H9 (cell line): ENCODE measurements at regions not wholly inside any gene's neighbourhood (a gene's known extent, or its start where the extent isn't known, plus 50 kb on each side); places are given as distances from the start of the nearest gene placed in this dataset.
"Not testable (repeated sequence)": the region's sequence is repeated elsewhere in the genome, so short reads cannot be mapped to it uniquely, and the experiment has no call there.

Experiments used
- DNase-seq: peaks from one replicate; pipeline ENCODE4 v3.0.0-alpha.2; 2017
- H2AFZ ChIP-seq: one replicate; pipeline ENCODE4 v1.6.1; 2013; ENCODE audit warnings: mild to moderate bottlenecking, low read length, control low read depth, moderate library complexity
- H2AK5ac ChIP-seq: 2 replicates; pipeline ENCODE4 v1.6.1; 2013; ENCODE audit warnings: low read length, control low read depth, mixed read lengths; ENCODE audit not compliant: insufficient read length
- H2BK120ac ChIP-seq: one replicate; pipeline ENCODE4 v1.6.1; 2013; ENCODE audit warnings: low read depth, mild to moderate bottlenecking, low read length, control low read depth, inconsistent platforms; ENCODE audit not compliant: poor library complexity, severe bottlenecking
- H2BK12ac ChIP-seq: 2 replicates; pipeline ENCODE4 v1.6.1; 2013; ENCODE audit warnings: low read length, control low read depth, mixed read lengths, low read depth; ENCODE audit not compliant: insufficient read length
- H2BK15ac ChIP-seq: 2 replicates; pipeline ENCODE4 v1.6.1; 2013; ENCODE audit warnings: low read depth, low read length, control low read depth
- H2BK20ac ChIP-seq: one replicate; pipeline ENCODE4 v1.6.1; 2013; ENCODE audit warnings: low read depth, mild to moderate bottlenecking, low read length, control low read depth, inconsistent platforms; ENCODE audit not compliant: poor library complexity, severe bottlenecking
- H2BK5ac ChIP-seq: 2 replicates; pipeline ENCODE4 v1.6.1; 2013; ENCODE audit warnings: low read length, control low read depth, mixed read lengths; ENCODE audit not compliant: insufficient read length
- H3K14ac ChIP-seq: 2 replicates; pipeline ENCODE4 v1.6.1; 2013; ENCODE audit warnings: low read length, control low read depth; ENCODE audit not compliant: insufficient read depth
- H3K18ac ChIP-seq: 2 replicates; pipeline ENCODE4 v1.6.1; 2013; ENCODE audit warnings: low read depth, mild to moderate bottlenecking, mixed read lengths, low read length, control low read depth; ENCODE audit not compliant: insufficient read length
- H3K23ac ChIP-seq: 2 replicates; pipeline ENCODE4 v1.6.1; 2013; ENCODE audit warnings: low read length, control low read depth, mixed read lengths, low read depth; ENCODE audit not compliant: insufficient read length
- H3K23me2 ChIP-seq: 2 replicates; pipeline ENCODE4 v1.6.1; 2013; ENCODE audit warnings: low read depth, mild to moderate bottlenecking, mixed read lengths, low read length, control low read depth; ENCODE audit not compliant: insufficient read length, poor library complexity, severe bottlenecking
- H3K27ac ChIP-seq: 2 replicates; pipeline ENCODE4 v1.5.1; 2013; ENCODE audit warnings: low read length, control low read depth, mixed read lengths, low read depth; ENCODE audit not compliant: insufficient read length
- H3K27me3 ChIP-seq: 2 replicates; pipeline ENCODE4 v1.6.1; 2013; ENCODE audit warnings: low read length, control low read depth, inconsistent platforms; ENCODE audit not compliant: insufficient read depth
- H3K4ac ChIP-seq: 2 replicates; pipeline ENCODE4 v1.6.1; 2013; ENCODE audit warnings: low read depth, mild to moderate bottlenecking, control low read depth, inconsistent platforms, low read length, moderate library complexity
- H3K4me1 ChIP-seq: 2 replicates; pipeline ENCODE4 v1.6.1; 2013; ENCODE audit warnings: low read length, control low read depth, inconsistent platforms; ENCODE audit not compliant: insufficient read depth
- H3K4me2 ChIP-seq: 2 replicates; pipeline ENCODE4 v1.6.1; 2013; ENCODE audit warnings: low read length, control low read depth, mixed read lengths; ENCODE audit not compliant: insufficient read length, insufficient read depth
- H3K56ac ChIP-seq: 2 replicates; pipeline ENCODE4 v1.6.1; 2013; ENCODE audit warnings: low read depth, mild to moderate bottlenecking, mixed read lengths, low read length, control low read depth; ENCODE audit not compliant: insufficient read length
- H3K79me1 ChIP-seq: 2 replicates; pipeline ENCODE4 v1.6.1; 2013; ENCODE audit warnings: low read depth, mild to moderate bottlenecking, moderate library complexity, low read length, control low read depth, inconsistent platforms; ENCODE audit not compliant: insufficient read depth, poor library complexity, severe bottlenecking
- H3K79me2 ChIP-seq: 2 replicates; pipeline ENCODE4 v1.6.1; 2013; ENCODE audit warnings: low read length, control low read depth, inconsistent platforms; ENCODE audit not compliant: insufficient read depth
- H3K9ac ChIP-seq: 2 replicates; pipeline ENCODE4 v1.6.1; 2013; ENCODE audit warnings: low read length, control low read depth, mixed read lengths; ENCODE audit not compliant: insufficient read length; ENCODE audit errors: extremely low read depth
- H3K9me3 ChIP-seq: one replicate; pipeline ENCODE4 v1.6.1; 2013; ENCODE audit warnings: low read depth, low read length, inconsistent platforms; ENCODE audit not compliant: control insufficient read depth
- H3T11ph ChIP-seq: one replicate; pipeline ENCODE4 v1.6.1; 2013; ENCODE audit warnings: mild to moderate bottlenecking, low read length, control low read depth, inconsistent platforms
- H4K20me1 ChIP-seq: one replicate; pipeline ENCODE4 v1.6.1; 2013; ENCODE audit not compliant: control insufficient read depth, insufficient read length, insufficient read depth
- H4K5ac ChIP-seq: 2 replicates; pipeline ENCODE4 v1.6.1; 2013; ENCODE audit warnings: low read depth, mild to moderate bottlenecking, mixed read lengths, low read length, control low read depth; ENCODE audit not compliant: insufficient read length
- H4K8ac ChIP-seq: replicated peaks from 2 replicates; pipeline ENCODE4 v1.6.1; 2013; ENCODE audit warnings: low read length, control low read depth, mixed read lengths, low read depth; ENCODE audit not compliant: insufficient read length
- H4K91ac ChIP-seq: 2 replicates; pipeline ENCODE4 v1.6.1; 2013; ENCODE audit warnings: low read depth, mild to moderate bottlenecking, moderate library complexity, mixed read lengths, low read length, control low read depth; ENCODE audit not compliant: insufficient read length
- H3K27ac Mint-ChIP-seq, 3 experiments: 2 replicates in 2 of 3; 3 replicates in 1 of 3; pipeline ENCODE4 v1.8.0; 2020 to 2021; ENCODE audit warnings: mixed read lengths in 3 of 3, mild to moderate bottlenecking in 1 of 3, moderate library complexity in 1 of 3
- H3K27me3 Mint-ChIP-seq: 2 replicates; pipeline ENCODE4 v1.8.0; 2021; ENCODE audit warnings: low read depth, mild to moderate bottlenecking, moderate library complexity, mixed read lengths
- H3K36me3 Mint-ChIP-seq, 3 experiments: 2 replicates in 2 of 3; 3 replicates in 1 of 3; pipeline ENCODE4 v1.8.0; 2020 to 2021; ENCODE audit warnings: low read depth in 3 of 3, mixed read lengths in 3 of 3; ENCODE audit not compliant: insufficient read depth in 1 of 3
- H3K4me1 Mint-ChIP-seq, 2 experiments: 2 replicates each; pipeline ENCODE4 v1.8.0; 2020; ENCODE audit warnings: mixed read lengths in 2 of 2
- H3K4me3 Mint-ChIP-seq, 2 experiments: 2 replicates in 1 of 2; 3 replicates in 1 of 2; pipeline ENCODE4 v1.8.0; 2020 to 2021; ENCODE audit warnings: mild to moderate bottlenecking in 2 of 2, mixed read lengths in 2 of 2, moderate library complexity in 1 of 2
- H3K9me3 Mint-ChIP-seq, 2 experiments: 2 replicates in 1 of 2; 3 replicates in 1 of 2; pipeline ENCODE4 v1.8.0; 2020; ENCODE audit warnings: mild to moderate bottlenecking in 2 of 2, mixed read lengths in 2 of 2, moderate library complexity in 1 of 2
- WGBS: extraction: QIAGEN DNeasy Blood & Tissue Kit; methylation state at CpG from one replicate; pipeline ENCODE4 v1.1.7; 2013; ENCODE audit warnings: missing lambda C conversion rate, low lambda C conversion rate, mixed read lengths; ENCODE audit not compliant: insufficient read length; ENCODE audit errors: extremely low coverage; 5-methylcytosine and 5-hydroxymethylcytosine counted together

GRCh38 chr22:11060797-11061196 lies 4467.2 kb upstream of the OR11H1 start:
- H3K27ac Mint-ChIP-seq, H4K91ac ChIP-seq, H3K4me3 Mint-ChIP-seq, H2AK5ac ChIP-seq, H3K9ac ChIP-seq, H2BK5ac ChIP-seq, H3K4ac ChIP-seq, H3K27ac ChIP-seq, H3K23me2 ChIP-seq, H3K27me3 ChIP-seq, DNase-seq, H3K79me2 ChIP-seq, H3K4me2 ChIP-seq, H3K18ac ChIP-seq, H4K5ac ChIP-seq, H2AFZ ChIP-seq, H3K56ac ChIP-seq, H2BK120ac ChIP-seq, H3K23ac ChIP-seq, H3K4me1 ChIP-seq, H3K14ac ChIP-seq, H4K20me1 ChIP-seq, H3T11ph ChIP-seq, H4K8ac ChIP-seq, H3K4me1 Mint-ChIP-seq, H2BK15ac ChIP-seq, H2BK20ac ChIP-seq, H3K79me1 ChIP-seq, H2BK12ac ChIP-seq: not testable (repeated sequence)
- H3K27me3 Mint-ChIP-seq = peaks cover 12% of the 10 kb centered on the region
- peaks cover 62% of the 10 kb centered on the region for H3K9me3 ChIP-seq
- no CpG with 5 or more reads among the region's 2 CpGs for WGBS
- H3K36me3 Mint-ChIP-seq = peaks cover 16 to 51% (median 41%) of the 10 kb centered on the region in 3 experiments
- H3K9me3 Mint-ChIP-seq = peaks cover 86 to 87% of the 10 kb centered on the region in 2 experiments

GRCh38 chr22:11062534-11062933 lies 4465.5 kb upstream of the OR11H1 start:
- Mint-ChIP-seq H3K9me3 (peaks cover 86 to 87% of the 10 kb centered on the region in 2 experiments), H3K36me3 (peaks cover 25 to 55% (median 44%) of the 10 kb centered on the region in 3 experiments)
- H3K23me2 ChIP-seq, H3K4me1 Mint-ChIP-seq, H3K18ac ChIP-seq, H3K56ac ChIP-seq, H3T11ph ChIP-seq, H3K79me2 ChIP-seq, H3K4me3 Mint-ChIP-seq, H4K8ac ChIP-seq, H2BK5ac ChIP-seq, H4K20me1 ChIP-seq, H3K23ac ChIP-seq, H3K4ac ChIP-seq, H3K4me1 ChIP-seq, H4K5ac ChIP-seq, H4K91ac ChIP-seq, H3K4me2 ChIP-seq, H2AFZ ChIP-seq, H3K27me3 ChIP-seq, H2AK5ac ChIP-seq, H3K27ac Mint-ChIP-seq, H2BK120ac ChIP-seq, H3K27ac ChIP-seq, H2BK20ac ChIP-seq, H3K14ac ChIP-seq, H3K79me1 ChIP-seq, H2BK15ac ChIP-seq, H2BK12ac ChIP-seq, H3K9ac ChIP-seq, DNase-seq, H3K27me3 Mint-ChIP-seq: not testable (repeated sequence)
- H3K9me3 ChIP-seq = peaks cover 63% of the 10 kb centered on the region
- WGBS = no CpG with 5 or more reads among the region's 3 CpGs
